ENCODE measurements at regions not wholly inside any gene's neighbourhood (a gene's known extent, or its start where the extent isn't known, plus 50 kb on each side); places are given as distances from the start of the nearest gene placed in this dataset.

- TF ChIP-seq MAX (IDR thresholded peaks at IDR 0.05; ENCODE audit: low read depth, low read length), result no peak
- TF ChIP-seq, protein P1, sequence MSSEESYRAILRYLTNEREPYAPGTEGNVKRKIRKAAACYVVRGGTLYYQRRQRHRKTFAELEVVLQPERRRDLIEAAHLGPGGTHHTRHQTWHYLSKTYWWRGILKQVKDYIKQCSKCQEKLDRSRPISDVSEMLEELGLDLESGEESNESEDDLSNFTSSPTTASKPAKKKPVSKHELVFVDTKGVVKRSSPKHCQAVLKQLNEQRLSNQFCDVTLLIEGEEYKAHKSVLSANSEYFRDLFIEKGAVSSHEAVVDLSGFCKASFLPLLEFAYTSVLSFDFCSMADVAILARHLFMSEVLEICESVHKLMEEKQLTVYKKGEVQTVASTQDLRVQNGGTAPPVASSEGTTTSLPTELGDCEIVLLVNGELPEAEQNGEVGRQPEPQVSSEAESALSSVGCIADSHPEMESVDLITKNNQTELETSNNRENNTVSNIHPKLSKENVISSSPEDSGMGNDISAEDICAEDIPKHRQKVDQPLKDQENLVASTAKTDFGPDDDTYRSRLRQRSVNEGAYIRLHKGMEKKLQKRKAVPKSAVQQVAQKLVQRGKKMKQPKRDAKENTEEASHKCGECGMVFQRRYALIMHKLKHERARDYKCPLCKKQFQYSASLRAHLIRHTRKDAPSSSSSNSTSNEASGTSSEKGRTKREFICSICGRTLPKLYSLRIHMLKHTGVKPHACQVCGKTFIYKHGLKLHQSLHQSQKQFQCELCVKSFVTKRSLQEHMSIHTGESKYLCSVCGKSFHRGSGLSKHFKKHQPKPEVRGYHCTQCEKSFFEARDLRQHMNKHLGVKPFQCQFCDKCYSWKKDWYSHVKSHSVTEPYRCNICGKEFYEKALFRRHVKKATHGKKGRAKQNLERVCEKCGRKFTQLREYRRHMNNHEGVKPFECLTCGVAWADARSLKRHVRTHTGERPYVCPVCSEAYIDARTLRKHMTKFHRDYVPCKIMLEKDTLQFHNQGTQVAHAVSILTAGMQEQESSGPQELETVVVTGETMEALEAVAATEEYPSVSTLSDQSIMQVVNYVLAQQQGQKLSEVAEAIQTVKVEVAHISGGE (CRISPR knock-in tag; IDR thresholded peaks at IDR 0.05), result no peak
- TF ChIP-seq POLR2A (IDR thresholded peaks at IDR 0.05; ENCODE audit: low read depth, low read length), result no peak
- TF ChIP-seq MTA3 (IDR thresholded peaks at IDR 0.05; ENCODE audit: borderline replicate concordance, low read length), result no peak
- no peak for TF ChIP-seq E2F8 (IDR thresholded peaks at IDR 0.05; ENCODE audit: low read depth, partially characterized antibody)
- no peak for TF ChIP-seq EP300 (IDR thresholded peaks at IDR 0.05; ENCODE audit: borderline replicate concordance in 1 of 2, control insufficient read depth in 1 of 2, low read depth in 2 of 2, low read length in 2 of 2)
- no peak for TF ChIP-seq ZZZ3 (IDR thresholded peaks at IDR 0.05; ENCODE audit: control insufficient read depth, insufficient read length, low read depth)
- no peak for TF ChIP-seq HDAC2 (IDR thresholded peaks at IDR 0.05)
- TF ChIP-seq ZNF384 (IDR thresholded peaks at IDR 0.05; ENCODE audit: borderline replicate concordance, low read depth, low read length), result no peak
- no peak for TF ChIP-seq CHD1 (IDR thresholded peaks at IDR 0.05; ENCODE audit: low read depth, low read length)
- TF ChIP-seq CBFB (IDR thresholded peaks at IDR 0.05; ENCODE audit: low read depth), result no peak
- no peak for TF ChIP-seq EZH2 (IDR thresholded peaks at IDR 0.05; ENCODE audit: borderline replicate concordance, control insufficient read depth, low read depth, low read length)
- no peak for TF ChIP-seq BRCA1 (IDR thresholded peaks at IDR 0.05; ENCODE audit: low read depth, low read length)
- no peak for TF ChIP-seq GATAD2B (conservative IDR thresholded peaks at IDR 0.05; ENCODE audit: low read depth)
Measured at GRCh38 chr6:56815436-56815835, 139.5 kb upstream of the BEND6 start.
